OCI-M1 (cell line): ENCODE measurements at regions not wholly inside any gene's neighbourhood (a gene's known extent, or its start where the extent isn't known, plus 50 kb on each side); places are given as distances from the start of the nearest gene placed in this dataset.
A peak's percentile ranks its signal among the peaks of the same experiment; 100 is the strongest.

Source experiments
- DNase-seq: peaks from one replicate; lab custom pipeline; 2025; lab: John Stamatoyannopoulos, UW

DNA sequence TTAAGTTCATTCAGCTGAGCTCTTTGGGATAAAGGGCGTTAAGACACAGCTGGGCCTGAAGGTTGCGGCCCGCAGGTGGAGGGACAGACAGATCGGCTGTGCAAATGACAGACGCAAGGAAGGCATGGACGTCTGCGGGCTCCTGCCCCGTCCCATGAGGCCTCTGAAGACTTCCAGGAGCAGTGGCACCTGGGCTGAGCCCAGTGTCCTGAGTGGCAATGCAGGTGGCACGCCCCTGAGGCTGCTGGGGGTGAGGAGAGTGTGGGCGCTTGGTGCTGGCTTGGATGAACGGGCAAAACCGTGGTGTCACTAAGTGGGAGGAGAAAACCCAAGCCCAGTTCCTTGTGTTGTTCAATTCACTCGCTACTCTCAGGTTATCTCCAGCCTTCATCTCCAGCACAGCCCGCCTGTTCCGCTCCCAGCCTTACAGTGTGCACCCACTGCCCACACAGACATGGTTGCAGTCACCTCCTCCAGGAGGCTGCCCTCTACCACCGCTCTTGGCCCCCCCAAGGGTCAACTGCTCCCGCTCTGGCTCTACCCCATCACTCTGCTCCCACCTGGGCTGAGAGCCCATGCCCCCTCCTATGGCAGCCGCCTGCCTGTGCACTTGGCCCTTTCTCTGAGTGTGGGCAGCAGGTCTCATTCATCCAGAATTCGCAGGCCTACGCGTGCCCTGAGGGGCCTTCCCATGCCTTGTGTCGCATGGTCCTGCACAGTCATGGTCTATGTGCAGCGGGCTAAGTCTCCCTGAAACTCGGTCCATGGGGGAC, 50.3 kb downstream of the PTGR3 start:
- DNase-seq = no peak

DNA sequence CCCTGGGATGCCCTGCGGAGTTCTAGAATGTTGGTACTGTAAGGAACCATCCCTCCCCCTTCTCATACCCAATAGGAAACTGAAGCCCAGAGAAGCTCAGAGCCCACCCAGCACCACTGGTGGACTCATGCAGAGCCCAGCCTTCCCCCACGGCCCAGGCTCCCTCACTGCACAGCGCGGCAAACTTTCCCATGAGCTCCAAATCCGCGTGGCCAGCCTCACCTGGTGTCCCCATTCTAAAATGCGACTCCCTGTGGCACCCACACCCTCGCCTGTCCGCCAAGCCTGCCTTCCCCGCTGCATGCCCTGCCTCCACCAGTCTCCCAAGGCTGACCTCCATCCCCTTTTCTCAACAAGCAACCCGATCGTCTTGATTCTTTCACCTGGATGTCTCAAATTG, 51.1 kb downstream of the PTGR3 start:
- no peak for DNase-seq

DNA sequence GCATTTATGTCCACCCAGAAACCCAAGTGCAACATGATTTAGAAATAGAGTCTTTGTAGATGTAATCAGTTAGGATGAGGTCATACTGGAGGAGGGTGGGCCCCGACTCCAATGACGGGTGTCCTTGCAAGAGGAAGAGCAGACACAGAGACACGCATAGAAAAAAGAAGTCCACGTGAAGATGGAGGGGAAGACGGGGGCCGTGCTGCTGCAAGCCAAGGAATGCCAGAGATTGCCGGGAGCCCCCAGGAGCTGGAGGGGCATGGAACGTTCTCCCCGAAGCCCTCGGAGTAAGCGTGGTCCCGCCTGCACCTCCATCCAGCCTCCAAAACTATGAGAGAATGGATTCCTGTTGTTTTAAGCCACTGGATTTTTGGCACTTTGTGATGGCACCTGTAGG, 51.6 kb downstream of the PTGR3 start:
- peak; percentile 39 for DNase-seq

DNA sequence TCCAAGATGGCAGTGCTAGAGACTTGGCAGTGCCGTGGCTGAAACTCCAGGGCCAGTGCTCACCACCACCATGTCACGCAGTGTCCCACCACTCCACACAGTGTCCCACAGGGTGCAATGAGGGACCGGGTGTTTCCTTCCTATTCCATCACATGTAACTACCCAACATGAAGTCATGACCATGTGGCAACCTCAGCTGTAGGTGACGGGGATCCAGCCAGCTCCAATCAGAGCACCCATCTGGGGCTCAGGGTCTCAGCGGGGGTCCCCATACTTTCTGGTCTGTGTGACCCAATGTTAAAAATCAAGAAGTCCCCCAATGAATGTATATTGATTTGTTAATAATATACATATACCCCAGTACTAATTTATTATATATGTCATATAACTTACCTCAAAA, 52.1 kb downstream of the PTGR3 start:
- no peak for DNase-seq

DNA sequence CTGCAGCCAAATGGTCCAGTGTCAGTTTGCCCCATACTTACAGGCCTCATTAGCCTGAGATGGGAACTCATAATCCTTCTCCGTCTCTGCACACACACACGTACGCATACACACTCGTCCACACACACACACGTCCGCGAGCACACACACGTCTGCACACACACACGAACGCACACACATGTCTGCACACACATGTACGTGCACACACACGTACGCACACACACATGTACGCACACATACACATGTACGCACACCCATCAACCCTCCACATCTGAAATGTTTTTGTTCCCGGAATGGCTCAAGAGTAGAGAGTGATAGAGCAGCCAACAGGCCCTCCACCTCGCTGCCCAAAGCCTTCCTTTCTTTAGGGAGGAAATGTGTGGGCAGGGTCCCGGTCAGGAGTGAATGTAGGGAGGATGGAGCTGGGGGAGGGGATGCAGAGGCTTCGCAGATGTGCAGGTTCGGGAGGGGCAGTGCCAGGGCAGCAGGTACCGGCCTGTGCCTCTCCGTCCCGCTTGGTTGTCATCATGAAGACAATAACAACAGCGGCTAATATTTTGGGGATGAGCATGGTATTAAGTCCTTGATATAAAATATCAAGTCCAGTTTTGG, 52.7 kb downstream of the PTGR3 start:
- no peak for DNase-seq

DNA sequence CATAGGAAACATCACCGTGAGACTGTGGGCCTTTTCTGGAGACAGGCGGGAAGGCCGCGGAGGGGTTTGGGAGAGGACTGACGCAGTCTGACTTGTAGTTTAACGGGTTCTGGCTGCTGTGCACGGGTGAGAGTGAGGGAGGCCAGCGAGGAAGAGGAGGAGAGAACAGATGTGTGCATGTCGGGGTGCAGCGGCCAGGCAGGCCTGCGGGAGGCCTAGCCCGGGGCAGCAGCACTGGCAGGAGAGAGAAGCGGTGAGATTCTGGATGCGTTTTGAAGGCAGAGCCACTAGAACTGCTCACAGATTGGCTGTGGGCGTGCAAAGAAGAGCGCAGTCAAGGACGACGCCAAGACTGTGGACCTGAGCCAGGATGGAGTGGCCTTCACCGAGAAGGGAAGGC, 53.9 kb downstream of the PTGR3 start:
- no peak for DNase-seq

DNA sequence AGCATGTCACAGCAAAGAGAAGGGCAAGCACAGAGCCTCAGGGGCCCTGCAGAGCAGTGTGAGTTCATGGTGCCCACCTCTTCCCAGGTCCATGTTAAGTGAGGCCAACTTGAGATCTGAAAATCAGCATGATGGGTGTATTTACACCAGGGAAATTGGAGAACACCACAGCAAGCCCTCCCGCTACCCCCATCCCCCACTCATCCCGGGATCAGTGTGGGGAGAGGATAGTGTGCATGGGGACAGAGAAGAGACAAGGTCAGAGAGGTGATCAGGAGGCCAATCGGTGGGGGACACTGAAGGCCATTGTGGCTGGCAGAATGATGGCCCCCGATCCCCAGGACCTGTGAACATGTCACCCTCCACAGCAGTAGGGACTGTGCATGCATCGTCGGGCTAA, 54.7 kb downstream of the PTGR3 start:
- no peak for DNase-seq

DNA sequence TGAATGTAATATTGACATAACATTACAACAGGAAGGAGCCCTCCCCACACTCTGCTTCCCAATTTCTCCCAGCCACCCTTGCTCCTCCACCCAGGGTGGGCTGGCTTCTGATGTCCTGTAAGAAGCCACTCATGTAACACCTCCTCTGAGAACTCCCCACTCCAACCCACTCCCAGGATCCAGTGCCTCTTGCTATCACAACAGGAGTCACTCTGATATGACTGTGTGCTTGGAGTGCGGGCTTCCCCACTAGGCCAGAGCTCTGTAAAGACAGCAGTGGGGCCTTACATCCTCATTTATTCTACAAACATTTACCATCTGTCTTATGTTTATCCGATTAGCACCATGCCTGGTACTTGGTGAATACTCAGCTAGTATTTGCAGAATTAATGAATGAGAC, 65.1 kb downstream of the PTGR3 start:
- DNase-seq = no peak

DNA sequence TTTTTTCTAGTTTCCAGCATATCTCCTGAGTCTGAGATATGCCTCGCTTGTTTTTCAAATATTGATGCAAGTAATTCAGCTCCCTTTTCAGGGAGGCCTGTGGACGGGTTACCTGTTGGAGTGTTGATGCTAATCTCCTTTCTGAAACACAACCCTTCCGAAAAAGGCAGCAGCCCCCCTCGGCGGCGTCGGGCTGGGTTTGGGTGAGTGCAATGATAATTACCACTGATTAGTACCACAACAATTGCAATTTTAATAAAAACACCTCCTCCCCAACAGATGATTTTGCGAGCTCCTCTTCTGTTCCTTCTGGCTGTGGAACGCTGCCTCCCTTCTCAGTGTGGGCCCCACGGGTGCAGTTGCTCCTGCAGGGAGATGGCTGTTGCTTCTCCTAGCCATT, 66.3 kb downstream of the PTGR3 start:
- DNase-seq = no peak

DNA sequence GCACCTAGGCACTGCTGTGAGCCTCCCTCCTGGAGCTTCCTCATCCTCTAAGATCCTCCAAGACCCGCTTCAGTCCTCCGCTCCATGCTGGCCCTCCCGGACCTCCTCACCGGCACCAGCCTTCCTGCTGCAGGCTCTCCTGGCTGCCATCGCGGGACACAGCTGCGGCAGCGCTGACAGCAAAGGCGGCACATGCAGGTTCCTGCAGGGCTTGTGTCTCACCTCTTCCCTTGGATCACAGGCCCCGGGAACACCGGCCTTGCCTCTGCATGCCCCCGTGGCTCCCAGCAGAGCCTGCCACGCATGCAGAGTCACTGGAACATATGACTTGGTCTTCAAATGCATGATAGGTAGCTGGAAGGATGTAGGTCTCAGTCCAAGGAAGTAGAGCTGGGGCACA, 67.2 kb downstream of the PTGR3 start:
- no peak for DNase-seq

DNA sequence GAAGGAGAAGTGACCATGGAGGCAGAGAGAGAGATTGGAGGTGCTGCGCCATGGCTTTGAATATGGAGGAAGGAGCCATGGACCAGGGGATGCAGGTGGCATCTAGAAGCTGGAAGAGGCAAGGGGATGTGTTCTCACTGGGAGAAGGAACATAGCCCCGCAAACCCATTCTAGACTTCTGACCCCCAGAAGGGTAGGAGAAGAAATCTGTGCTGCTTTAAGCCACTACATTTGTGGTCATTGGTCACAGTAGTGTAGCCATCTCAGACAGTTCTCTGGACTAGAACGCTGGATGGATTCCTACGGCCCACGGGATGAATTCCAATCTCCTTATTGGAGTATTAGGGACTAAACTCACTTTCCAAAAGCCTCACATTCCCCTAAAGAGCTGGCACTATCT, 67.8 kb downstream of the PTGR3 start:
- no peak for DNase-seq

DNA sequence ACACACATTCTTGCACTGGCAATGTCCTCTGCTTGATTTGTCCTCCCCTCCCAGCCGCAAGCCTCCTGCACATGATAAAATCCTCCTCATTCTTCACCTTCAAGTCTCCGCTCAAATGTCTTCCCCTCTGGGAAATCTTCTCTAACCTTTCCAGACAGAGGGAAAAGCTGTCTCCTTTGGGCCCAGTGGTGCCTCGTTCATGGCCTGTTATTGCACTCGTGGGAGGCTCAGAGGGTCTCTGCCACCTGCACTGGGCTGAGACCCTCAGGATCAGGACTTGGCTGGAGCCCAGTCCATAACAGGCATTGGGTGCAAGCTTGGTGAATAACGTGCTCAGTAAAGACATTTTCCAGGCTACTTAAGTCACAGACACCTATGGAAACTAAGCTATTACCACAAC, 68.6 kb downstream of the PTGR3 start:
- DNase-seq = no peak

DNA sequence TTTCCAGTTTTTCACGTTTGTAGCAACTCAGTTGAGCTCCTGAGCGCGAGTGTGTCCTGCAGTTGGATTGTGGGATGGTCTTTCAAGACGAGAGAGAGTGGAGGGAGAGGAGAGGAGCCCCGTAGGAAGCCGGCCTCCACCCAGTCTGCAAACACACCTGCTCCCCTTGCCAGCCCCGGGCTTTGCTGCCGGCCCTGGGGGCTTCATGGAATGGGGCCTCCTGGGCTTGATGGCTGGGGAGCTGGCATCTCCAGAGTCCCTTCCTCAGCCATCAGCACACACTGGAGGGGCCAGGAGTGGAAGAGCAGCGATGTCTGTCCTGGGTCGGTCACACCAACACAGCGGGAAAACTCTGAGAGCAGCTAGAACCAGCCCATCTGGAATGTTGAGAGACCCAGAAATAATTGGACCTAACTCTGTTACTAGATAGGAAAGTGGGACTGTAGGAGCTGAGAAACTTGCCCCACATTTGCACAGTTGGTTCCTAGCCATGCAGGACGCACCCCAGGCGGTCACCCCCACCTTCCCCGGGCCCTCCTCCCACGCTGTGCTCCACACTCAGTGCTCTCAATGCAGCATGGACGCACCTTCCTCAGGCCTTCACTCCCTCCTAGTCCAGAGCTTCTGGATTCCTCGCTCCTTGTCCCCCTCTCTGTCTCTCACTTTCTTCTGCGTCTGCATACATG, 69.6 kb downstream of the PTGR3 start:
- no peak for DNase-seq

DNA sequence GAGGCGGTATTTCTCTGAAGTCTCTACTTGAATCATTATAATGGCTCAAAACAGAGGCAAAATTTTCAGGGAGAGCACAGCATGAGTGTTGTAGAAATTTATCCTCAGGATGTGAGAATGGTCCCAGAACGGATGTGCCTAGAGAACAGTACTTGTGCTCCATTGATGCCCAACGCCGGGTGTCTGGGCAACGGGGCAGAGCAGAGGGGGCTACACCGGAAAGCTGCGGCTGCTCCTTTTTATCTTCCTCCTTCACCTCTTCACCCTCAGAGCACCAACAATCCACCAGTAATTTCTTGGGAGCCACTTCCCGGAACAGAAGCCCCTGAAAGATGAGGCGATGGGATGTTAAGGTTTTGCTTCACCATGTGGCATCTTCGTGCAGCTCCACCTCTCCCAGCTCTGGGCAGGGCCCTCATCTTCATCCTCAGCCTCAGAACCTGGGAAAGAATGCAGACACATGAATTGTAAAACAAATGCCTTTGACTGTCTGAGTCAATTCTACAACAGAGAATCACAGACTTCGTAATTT, 71.5 kb downstream of the PTGR3 start:
- no peak for DNase-seq

DNA sequence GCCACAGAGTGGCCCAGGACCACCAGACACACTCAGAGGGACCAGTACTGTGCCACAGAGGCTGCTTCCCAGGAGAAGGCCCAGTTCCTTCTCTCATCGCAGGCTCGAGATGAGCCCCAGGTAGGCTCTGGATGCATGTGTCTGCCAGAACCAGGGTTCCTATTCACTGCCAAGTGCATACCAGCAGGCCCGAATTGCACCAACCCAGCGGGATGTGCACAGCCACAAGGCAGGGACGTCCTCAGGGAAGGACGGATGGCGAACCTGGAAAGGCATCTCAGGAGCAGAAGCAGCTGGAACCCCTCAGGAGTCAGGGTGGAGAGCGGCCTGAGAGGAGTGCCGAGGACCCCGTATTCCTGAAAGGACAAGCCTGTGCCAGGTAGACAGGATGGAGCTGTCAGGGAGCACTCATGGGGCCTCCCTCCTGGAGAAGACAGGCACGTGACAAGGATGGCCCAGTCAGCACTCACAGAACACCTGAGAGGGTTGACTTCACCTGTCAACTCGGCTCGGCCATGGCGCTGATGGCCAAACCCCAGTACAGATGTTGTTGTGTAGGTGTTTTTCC, 73.7 kb downstream of the PTGR3 start:
- DNase-seq = no peak

DNA sequence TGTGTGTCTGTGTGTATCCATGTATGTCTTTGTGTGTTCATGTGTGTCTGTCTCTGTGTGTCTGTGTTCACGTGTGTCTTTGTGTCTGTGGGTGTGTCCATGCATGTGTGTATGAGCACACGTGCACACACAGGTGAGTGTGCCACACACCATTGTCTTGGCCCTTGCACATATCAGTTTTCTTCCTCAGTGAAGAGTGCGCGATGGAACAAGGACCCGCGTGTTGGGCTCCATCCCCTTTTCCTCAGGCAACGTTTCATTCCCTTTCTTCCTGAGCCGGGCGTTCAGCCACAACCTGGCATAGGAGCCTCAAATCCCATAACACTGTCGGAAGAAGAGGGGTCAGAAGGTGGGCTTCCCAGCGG, 74.3 kb downstream of the PTGR3 start:
- DNase-seq = no peak

DNA sequence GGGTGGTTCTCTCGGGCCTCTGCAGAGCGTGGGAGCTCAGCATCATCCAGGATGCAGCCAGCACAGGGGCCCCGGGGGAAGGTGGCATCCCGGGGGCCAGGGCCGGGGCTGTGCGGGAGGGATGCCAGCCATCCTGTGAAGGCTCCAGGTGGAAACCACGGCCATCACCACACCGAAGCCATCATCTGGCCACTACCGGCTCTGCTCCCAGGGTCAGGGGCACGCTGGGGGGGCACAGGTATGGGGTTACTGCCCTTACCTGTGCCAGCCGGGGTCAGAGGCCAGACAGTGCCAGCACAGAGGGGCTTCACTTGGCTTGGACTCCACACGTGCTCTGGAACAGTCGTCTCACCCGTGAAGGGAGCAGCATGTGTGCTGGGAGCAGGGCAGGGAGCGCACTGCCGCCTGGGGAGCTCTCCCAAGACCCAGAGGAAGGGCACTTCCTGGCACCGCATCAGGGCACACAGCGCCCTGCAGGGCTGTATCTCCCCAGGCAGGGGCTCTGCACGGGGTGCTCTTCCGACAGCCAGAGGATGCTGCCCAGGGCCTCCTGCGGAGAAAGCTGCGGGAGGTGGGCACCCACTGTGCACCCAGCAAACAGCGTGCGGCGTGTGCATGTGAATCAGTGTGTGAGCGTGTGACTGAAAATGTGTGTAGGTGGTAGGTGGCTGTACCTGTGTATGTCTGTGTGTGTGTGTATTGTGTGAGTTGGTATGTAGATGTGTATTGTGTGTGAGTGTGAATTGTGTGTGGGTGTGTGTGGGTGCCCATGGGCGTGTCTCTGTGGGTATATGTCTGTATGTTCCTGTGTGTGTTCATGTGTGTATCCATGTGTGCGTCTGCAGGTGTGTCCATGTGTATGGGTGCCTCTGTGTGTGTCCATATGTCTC, 75.0 kb downstream of the PTGR3 start:
- no peak for DNase-seq

DNA sequence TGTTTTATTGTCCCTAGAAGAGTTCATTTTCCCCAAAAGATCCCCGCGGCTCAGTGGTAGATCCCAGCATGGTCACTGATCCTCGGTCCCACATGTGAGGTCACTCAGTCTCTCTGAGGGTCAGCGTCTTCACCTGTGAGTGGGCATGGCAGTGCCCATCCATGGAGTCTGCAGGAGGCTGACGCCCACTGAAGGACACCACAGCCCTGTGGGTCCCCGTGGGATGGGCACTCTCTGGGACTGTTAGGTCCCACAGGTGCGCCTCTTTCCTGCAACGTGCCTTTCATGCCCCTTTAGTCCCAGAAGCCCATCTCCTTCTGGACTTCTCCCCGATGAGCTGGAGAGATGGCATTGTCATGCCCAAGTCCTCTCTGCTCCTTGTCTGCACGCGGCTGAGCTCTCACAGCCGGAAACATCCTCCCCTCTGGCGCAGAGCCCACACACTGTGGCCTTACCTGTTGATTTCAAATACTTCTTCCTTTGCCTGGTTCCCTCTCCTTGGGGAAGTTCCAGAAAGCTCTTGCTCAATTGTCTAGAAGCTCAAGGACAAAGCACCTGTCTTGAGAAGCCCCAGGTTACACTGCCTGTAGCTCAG, 75.9 kb downstream of the PTGR3 start:
- DNase-seq = no peak

DNA sequence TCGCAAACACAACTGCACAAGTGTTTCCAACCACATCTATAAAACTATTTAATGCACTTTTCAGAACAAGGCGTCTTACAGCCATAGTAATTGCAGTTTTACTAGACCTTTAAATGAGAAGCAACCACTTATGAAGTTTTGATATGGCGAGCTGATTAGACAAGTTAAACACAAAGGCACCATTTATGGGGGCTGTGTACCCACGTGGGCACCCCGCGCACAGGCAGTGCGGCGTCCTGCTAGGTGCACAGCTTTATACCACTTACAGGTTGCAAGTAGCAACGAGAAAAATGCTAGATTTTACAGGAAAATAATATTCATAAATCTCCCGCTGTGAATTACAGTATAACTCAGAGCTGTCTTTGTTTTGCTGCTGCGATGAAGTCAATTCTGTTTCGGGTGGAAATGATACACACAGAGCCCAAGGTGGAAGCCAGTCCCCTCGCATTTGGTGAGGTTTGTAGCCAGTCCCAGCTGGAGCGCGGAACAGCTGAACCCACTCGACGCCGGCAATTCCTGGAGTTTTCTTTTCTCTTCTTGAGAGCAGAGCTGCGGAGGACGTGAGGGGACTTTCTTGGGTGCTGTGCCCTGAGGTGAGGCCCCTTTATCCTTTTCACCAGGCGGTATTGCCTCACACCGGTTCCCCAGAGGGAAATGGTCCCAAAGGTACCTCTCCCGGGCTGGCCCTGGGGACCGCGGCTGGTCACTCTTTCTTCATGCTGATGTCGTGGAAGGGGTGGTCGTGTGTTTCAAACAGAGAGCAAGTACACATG, 76.7 kb downstream of the PTGR3 start:
- DNase-seq = no peak

DNA sequence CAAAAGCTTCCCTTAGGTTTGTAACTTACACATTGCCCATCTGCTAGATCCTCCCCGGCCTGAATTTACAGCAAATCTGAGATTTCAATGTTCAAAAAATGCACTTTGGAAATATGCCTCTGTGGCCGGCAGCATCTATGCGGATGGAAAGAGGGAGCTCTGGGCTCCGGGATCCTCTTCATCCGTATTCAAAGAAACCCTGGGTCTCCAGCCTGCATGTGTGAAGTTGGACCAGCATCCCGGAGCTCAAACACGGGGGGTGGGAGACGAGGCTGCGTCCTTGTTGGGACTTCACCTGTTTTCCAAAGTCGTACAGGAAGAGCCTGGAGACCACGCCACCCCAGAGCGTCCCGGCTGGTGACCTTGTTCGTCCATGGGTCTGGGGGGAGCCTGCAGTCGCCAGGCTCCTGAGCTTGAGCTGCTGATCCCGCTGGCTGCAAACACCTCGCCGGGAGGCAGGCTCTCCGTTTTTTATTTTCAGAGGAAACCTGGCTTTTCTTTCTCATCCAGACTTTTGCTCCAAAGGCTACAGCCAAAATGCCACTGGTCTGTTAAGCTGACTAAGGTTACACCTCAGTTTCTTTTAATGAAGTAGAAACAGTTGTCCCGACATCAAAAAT, 77.4 kb downstream of the PTGR3 start:
- no peak for DNase-seq
